Vagina (tissue), 2 donors: ENCODE measurements at regions not wholly inside any gene's neighbourhood (a gene's known extent, or its start where the extent isn't known, plus 50 kb on each side); places are given as distances from the start of the nearest gene placed in this dataset.

Experiments used
- CTCF ChIP-seq, 3 experiments: fragments of 450-650 bp in 2 of 3; fragments of 200-600 bp in 1 of 3; sonication (generic) in 1 of 3; IDR thresholded peaks; one replicate each; pipeline ENCODE4 v1.5.1; 2017 to 2019; ENCODE audit warnings: antibody characterized with exemption in 3 of 3, mild to moderate bottlenecking in 2 of 3, moderate library complexity in 2 of 3
- POLR2A ChIP-seq, 2 donors: fragments of 450-650 bp; IDR thresholded peaks; one replicate each; pipeline ENCODE4 v1.6.1; 2017; ENCODE audit warnings: antibody characterized with exemption in 2 of 2, mild to moderate bottlenecking in 2 of 2, moderate library complexity in 2 of 2
- POLR2AphosphoS5 ChIP-seq, 2 donors: sonication (generic); formaldehyde crosslinking; IDR thresholded peaks; one replicate each; pipeline ENCODE4 v1.9.0; 2017; ENCODE audit warnings: antibody characterized with exemption in 2 of 2, mild to moderate bottlenecking in 2 of 2, low read depth in 1 of 2; ENCODE audit not compliant: insufficient read depth in 1 of 2

GRCh38 chr7:155878674-155879073, 66.4 kb upstream of the SHH start:
- TF ChIP-seq CTCF (IDR thresholded peaks at IDR 0.05) (no peak), POLR2AphosphoS5 (IDR thresholded peaks at IDR 0.05; ENCODE audit: insufficient read depth in 1 of 2, low read depth in 1 of 2) (no peak), POLR2A (IDR thresholded peaks at IDR 0.05) (no peak)
